GM19328 (cell line): ENCODE measurements at regions not wholly inside any gene's neighbourhood (a gene's known extent, or its start where the extent isn't known, plus 50 kb on each side); places are given as distances from the start of the nearest gene placed in this dataset.
"Not testable (repeated sequence)": the region's sequence is repeated elsewhere in the genome, so short reads cannot be mapped to it uniquely, and the experiment has no call there.

Source experiments
- ATAC-seq: cut with Tn5 transposase; IDR thresholded peaks from one replicate; pipeline ENCODE4 v1.9.1; 2021; ENCODE audit warnings: mild to moderate bottlenecking, moderate library complexity; ENCODE audit not compliant: unreplicated experiment

- ATAC-seq = no peak
Measured at GRCh38 chr14:51568366-51568765, 83.3 kb upstream of the FRMD6 start.

GRCh38 chr14:51573607-51574006 lies 78.1 kb upstream of the FRMD6 start:
- ATAC-seq = no peak

GRCh38 chr14:51574009-51574408 lies 77.7 kb upstream of the FRMD6 start:
- ATAC-seq = no peak

- no peak for ATAC-seq
Measured at GRCh38 chr14:51575349-51576116, 76.2 kb upstream of the FRMD6 start.

GRCh38 chr14:51576117-51576430 lies 75.6 kb upstream of the FRMD6 start:
- no peak for ATAC-seq

- ATAC-seq = no peak
Measured at GRCh38 chr14:51576879-51577278, 74.8 kb upstream of the FRMD6 start.

GRCh38 chr14:51578853-51579252 lies 72.9 kb upstream of the FRMD6 start:
- no peak for ATAC-seq

GRCh38 chr14:51581017-51581881 lies 70.5 kb upstream of the FRMD6 start:
- no peak for ATAC-seq

- no peak for ATAC-seq
Measured at GRCh38 chr14:51582437-51582836, 69.3 kb upstream of the FRMD6 start.

GRCh38 chr14:51585055-51585454 lies 66.7 kb upstream of the FRMD6 start:
- ATAC-seq = no peak

- ATAC-seq = no peak
Measured at GRCh38 chr14:51592836-51593235, 58.9 kb upstream of the FRMD6 start.

GRCh38 chr14:51593397-51593796 lies 58.3 kb upstream of the FRMD6 start:
- ATAC-seq = no peak

GRCh38 chr14:51595881-51596455 lies 55.7 kb upstream of the FRMD6 start:
- ATAC-seq = no peak

GRCh38 chr14:51596488-51597117 lies 55.1 kb upstream of the FRMD6 start:
- ATAC-seq = peak; percentile 61

- ATAC-seq = no peak
Measured at GRCh38 chr14:51597261-51598001, 54.3 kb upstream of the FRMD6 start.

GRCh38 chr14:51598924-51599600 lies 52.6 kb upstream of the FRMD6 start:
- ATAC-seq = not testable (repeated sequence)

- ATAC-seq = no peak
Measured at GRCh38 chr14:51600658-51601057, 51.1 kb upstream of the FRMD6 start.
